HG02938 (cell line): ENCODE measurements at regions not wholly inside any gene's neighbourhood (a gene's known extent, or its start where the extent isn't known, plus 50 kb on each side); places are given as distances from the start of the nearest gene placed in this dataset.
"Not testable (repeated sequence)": the region's sequence is repeated elsewhere in the genome, so short reads cannot be mapped to it uniquely, and the experiment has no call there.

Experiments
- ATAC-seq: cut with Tn5 transposase; IDR thresholded peaks from one replicate; pipeline ENCODE4 v1.9.1; 2021; ENCODE audit warnings: mild to moderate bottlenecking, moderate library complexity; ENCODE audit not compliant: unreplicated experiment

- ATAC-seq, result not testable (repeated sequence)
These were observed 224.7 kb downstream of the LNPK start for GRCh38 chr2:175777337-175777736.

- no peak for ATAC-seq
These were observed 232.9 kb downstream of the LNPK start for GRCh38 chr2:175769200-175769599.

- ATAC-seq, result no peak
These were observed 235.2 kb downstream of the LNPK start for GRCh38 chr2:175766880-175767279.

- no peak for ATAC-seq
These were observed 246.2 kb downstream of the LNPK start for GRCh38 chr2:175755656-175756386.

GRCh38 chr2:175755169-175755568, 246.9 kb downstream of the LNPK start:
- no peak for ATAC-seq

GRCh38 chr2:175750195-175750594, 251.9 kb downstream of the LNPK start:
- ATAC-seq, result no peak

GRCh38 chr2:175745911-175746310, 256.2 kb downstream of the LNPK start:
- no peak for ATAC-seq

GRCh38 chr2:175744000-175744399, 258.1 kb downstream of the LNPK start:
- no peak for ATAC-seq

- no peak for ATAC-seq
These were observed 259.1 kb downstream of the LNPK start for GRCh38 chr2:175743011-175743410.

- no peak for ATAC-seq
These were observed 259.7 kb downstream of the LNPK start for GRCh38 chr2:175742367-175742766.

GRCh38 chr2:175741164-175741563, 260.9 kb downstream of the LNPK start:
- ATAC-seq, result no peak

- ATAC-seq, result no peak
These were observed 264.2 kb downstream of the LNPK start for GRCh38 chr2:175737722-175738361.

GRCh38 chr2:175734686-175735085, 267.4 kb downstream of the LNPK start:
- ATAC-seq, result no peak

- ATAC-seq, result no peak
These were observed 269.5 kb downstream of the LNPK start for GRCh38 chr2:175732531-175732930.

GRCh38 chr2:175730050-175730449, 272.0 kb downstream of the LNPK start:
- ATAC-seq, result no peak

- ATAC-seq, result no peak
These were observed 272.9 kb downstream of the LNPK start for GRCh38 chr2:175729049-175729706.

- ATAC-seq, result no peak
These were observed 274.0 kb downstream of the LNPK start for GRCh38 chr2:175728032-175728431.

- ATAC-seq, result no peak
These were observed 275.8 kb downstream of the LNPK start for GRCh38 chr2:175726223-175726622.

GRCh38 chr2:175709248-175709647, 292.8 kb downstream of the LNPK start:
- no peak for ATAC-seq

- no peak for ATAC-seq
These were observed 294.7 kb downstream of the LNPK start for GRCh38 chr2:175707322-175707721.

- ATAC-seq, result not testable (repeated sequence)
These were observed 297.5 kb downstream of the LNPK start for GRCh38 chr2:175704568-175704967.

GRCh38 chr2:175698061-175698460, 304.0 kb downstream of the LNPK start:
- ATAC-seq, result no peak
